ENCODE measurements at regions not wholly inside any gene's neighbourhood (a gene's known extent, or its start where the extent isn't known, plus 50 kb on each side); places are given as distances from the start of the nearest gene placed in this dataset.

DNA sequence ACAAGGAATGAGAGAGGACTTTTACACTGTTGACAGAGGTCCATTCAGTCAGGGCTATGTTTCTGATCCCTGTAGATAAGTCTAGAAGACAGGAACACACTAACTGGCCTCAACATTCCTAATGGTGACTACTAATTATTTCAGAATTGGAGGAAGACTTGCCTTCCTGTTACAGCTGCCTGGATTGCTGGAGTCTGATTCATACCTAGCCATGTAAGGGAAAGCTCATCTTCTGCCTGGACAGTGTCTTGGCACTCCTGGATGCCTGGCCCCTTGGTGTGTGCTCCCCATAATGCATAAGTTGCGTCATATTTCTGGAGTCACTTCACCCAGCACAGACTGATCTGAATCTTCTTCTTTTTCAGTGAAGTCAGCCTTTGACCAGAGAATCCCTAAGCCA, 326.0 kb upstream of the RUNX1 start (continued):
- peak; percentile 64; the same call in 1 of the 2 replicates for TF ChIP-seq FOSL2 (IDR thresholded peaks at IDR 0.05; ENCODE audit: borderline replicate concordance, low read depth)
- TF ChIP-seq, protein P1, sequence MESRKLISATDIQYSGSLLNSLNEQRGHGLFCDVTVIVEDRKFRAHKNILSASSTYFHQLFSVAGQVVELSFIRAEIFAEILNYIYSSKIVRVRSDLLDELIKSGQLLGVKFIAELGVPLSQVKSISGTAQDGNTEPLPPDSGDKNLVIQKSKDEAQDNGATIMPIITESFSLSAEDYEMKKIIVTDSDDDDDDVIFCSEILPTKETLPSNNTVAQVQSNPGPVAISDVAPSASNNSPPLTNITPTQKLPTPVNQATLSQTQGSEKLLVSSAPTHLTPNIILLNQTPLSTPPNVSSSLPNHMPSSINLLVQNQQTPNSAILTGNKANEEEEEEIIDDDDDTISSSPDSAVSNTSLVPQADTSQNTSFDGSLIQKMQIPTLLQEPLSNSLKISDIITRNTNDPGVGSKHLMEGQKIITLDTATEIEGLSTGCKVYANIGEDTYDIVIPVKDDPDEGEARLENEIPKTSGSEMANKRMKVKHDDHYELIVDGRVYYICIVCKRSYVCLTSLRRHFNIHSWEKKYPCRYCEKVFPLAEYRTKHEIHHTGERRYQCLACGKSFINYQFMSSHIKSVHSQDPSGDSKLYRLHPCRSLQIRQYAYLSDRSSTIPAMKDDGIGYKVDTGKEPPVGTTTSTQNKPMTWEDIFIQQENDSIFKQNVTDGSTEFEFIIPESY (IDR thresholded peaks at IDR 0.05; ENCODE audit: borderline replicate concordance, low read depth) = no peak
- no peak for TF ChIP-seq CHD2 (IDR thresholded peaks at IDR 0.05; ENCODE audit: low read length, partially characterized antibody)
- TF ChIP-seq, protein P2, sequence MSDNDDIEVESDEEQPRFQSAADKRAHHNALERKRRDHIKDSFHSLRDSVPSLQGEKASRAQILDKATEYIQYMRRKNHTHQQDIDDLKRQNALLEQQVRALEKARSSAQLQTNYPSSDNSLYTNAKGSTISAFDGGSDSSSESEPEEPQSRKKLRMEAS (IDR thresholded peaks at IDR 0.05; ENCODE audit: low read depth) = 0 out of 2 replicates have a peak, but pooled peaks have one; percentile 32
- TF ChIP-seq SIN3A (IDR thresholded peaks at IDR 0.05; ENCODE audit: borderline replicate concordance, low read depth, low read length) = no peak
- TF ChIP-seq, protein P3, sequence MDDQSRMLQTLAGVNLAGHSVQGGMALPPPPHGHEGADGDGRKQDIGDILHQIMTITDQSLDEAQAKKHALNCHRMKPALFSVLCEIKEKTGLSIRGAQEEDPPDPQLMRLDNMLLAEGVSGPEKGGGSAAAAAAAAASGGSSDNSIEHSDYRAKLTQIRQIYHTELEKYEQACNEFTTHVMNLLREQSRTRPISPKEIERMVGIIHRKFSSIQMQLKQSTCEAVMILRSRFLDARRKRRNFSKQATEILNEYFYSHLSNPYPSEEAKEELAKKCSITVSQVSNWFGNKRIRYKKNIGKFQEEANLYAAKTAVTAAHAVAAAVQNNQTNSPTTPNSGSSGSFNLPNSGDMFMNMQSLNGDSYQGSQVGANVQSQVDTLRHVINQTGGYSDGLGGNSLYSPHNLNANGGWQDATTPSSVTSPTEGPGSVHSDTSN (IDR thresholded peaks at IDR 0.05) = peak; percentile 74
- TF ChIP-seq SMC3 (IDR thresholded peaks at IDR 0.05; ENCODE audit: low read depth, low read length) = no peak
- TF ChIP-seq EP300 (IDR thresholded peaks at IDR 0.05; ENCODE audit: borderline replicate concordance in 1 of 2, low read depth in 1 of 2, low read length in 1 of 2) = peak in 1 of 2 experiments; percentile 78; a peak in 1 of 4 replicates
- no peak for TF ChIP-seq RXRA (IDR thresholded peaks at IDR 0.05; ENCODE audit: borderline replicate concordance, low read depth)
- TF ChIP-seq, protein P4, sequence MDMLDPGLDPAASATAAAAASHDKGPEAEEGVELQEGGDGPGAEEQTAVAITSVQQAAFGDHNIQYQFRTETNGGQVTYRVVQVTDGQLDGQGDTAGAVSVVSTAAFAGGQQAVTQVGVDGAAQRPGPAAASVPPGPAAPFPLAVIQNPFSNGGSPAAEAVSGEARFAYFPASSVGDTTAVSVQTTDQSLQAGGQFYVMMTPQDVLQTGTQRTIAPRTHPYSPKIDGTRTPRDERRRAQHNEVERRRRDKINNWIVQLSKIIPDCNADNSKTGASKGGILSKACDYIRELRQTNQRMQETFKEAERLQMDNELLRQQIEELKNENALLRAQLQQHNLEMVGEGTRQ (IDR thresholded peaks at IDR 0.05; ENCODE audit: borderline replicate concordance, low read depth, low read length) = no peak
- peak; percentile 88 for TF ChIP-seq TCF12 (IDR thresholded peaks at IDR 0.05)

DNA sequence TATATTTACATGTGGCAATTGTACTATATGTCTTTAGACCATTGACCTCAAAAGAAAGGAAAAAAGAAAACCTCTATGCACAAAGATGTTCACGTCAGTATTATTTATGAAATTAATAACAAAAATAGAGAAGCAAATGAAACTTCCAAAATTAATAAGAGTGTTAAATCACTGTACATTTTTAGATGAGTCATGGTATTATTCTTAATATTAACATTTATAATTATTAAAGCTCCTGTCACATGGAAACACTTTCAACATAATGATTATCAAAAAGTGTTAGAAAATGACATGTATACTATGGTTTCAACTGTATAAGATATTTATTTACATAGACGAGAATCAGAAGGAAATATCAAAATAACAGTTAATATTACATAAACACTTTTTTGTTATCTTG, 324.9 kb upstream of the RUNX1 start:
- Histone ChIP-seq H3K27me3 (ENCODE audit: insufficient read depth) (no peaks in the 10 kb centered on the region), H3K4me1 (ENCODE audit: control insufficient read depth in 1 of 2, insufficient read depth in 2 of 2, low read depth in 1 of 2, low read length in 1 of 2) (peaks cover 0 to 20% of the 10 kb centered on the region in 2 experiments; a peak in 2 of 4 replicates), H3K36me3 (replicated peaks in 1 of 2; ENCODE audit: control insufficient read depth in 1 of 2, insufficient read depth in 2 of 2, low read length in 1 of 2) (no peaks in the 10 kb centered on the region), H3K79me2 (ENCODE audit: insufficient read depth) (no peaks in the 10 kb centered on the region), H2AFZ (ENCODE audit: low read depth) (no peak overlapping the region), H3K9me2 (no peaks in the 10 kb centered on the region), H4K20me1 (ENCODE audit: insufficient read depth) (no peaks in the 10 kb centered on the region), H3F3A (replicated peaks; ENCODE audit: insufficient read depth) (peaks cover 20% of the 10 kb centered on the region), H3K9ac (no peak overlapping the region), H3K4me3 (ENCODE audit: low read depth in 2 of 2, low read length in 1 of 2) (no peak overlapping the region), H3K27ac (ENCODE audit: low read depth in 2 of 2, low read length in 1 of 2) (peak overlapping the region in 1 of 2 experiments; percentile 63; a peak in 2 of 4 replicates), H3K4me2 (no peak overlapping the region), H3K9me3 (no peaks in the 10 kb centered on the region)
- ChIA-PET CTCF (no interaction called here), POLR2A (no interaction called here)
- TF ChIP-seq SIN3A (IDR thresholded peaks at IDR 0.05; ENCODE audit: borderline replicate concordance, low read depth, low read length) (no peak), TAF1 (IDR thresholded peaks at IDR 0.05; ENCODE audit: borderline replicate concordance, low read depth, low read length) (no peak)
- TF ChIP-seq, protein P4 (IDR thresholded peaks at IDR 0.05; ENCODE audit: borderline replicate concordance, low read depth, low read length) = no peak
- TF ChIP-seq, protein P5, sequence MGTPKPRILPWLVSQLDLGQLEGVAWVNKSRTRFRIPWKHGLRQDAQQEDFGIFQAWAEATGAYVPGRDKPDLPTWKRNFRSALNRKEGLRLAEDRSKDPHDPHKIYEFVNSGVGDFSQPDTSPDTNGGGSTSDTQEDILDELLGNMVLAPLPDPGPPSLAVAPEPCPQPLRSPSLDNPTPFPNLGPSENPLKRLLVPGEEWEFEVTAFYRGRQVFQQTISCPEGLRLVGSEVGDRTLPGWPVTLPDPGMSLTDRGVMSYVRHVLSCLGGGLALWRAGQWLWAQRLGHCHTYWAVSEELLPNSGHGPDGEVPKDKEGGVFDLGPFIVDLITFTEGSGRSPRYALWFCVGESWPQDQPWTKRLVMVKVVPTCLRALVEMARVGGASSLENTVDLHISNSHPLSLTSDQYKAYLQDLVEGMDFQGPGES (IDR thresholded peaks at IDR 0.05; ENCODE audit: low read depth, low read length) = no peak
- no peak for DNase-seq
- 94% methylated on average over 2 of the region's 2 CpGs for WGBS (ENCODE audit: low lambda C conversion rate)

Measured in SK-N-SH (cell line).